ENCODE measurements at regions not wholly inside any gene's neighbourhood (a gene's known extent, or its start where the extent isn't known, plus 50 kb on each side); places are given as distances from the start of the nearest gene placed in this dataset.
A peak's percentile ranks its signal among the peaks of the same experiment; 100 is the strongest.
"Not testable (repeated sequence)": the region's sequence is repeated elsewhere in the genome, so short reads cannot be mapped to it uniquely, and the experiment has no call there.

- DNase-seq (ENCODE audit: low read depth in 2 of 2); H3K4me3 ChIP-seq (replicated peaks in 1 of 2; ENCODE audit: low read depth in 2 of 2, low read length in 2 of 2): not testable (repeated sequence)
Measured at GRCh38 chr2:87325042-87325910, 303.6 kb upstream of the PLGLB1 start.

- not testable (repeated sequence) for H3K4me3 ChIP-seq (replicated peaks in 1 of 2; ENCODE audit: low read depth in 2 of 2, low read length in 2 of 2); DNase-seq (ENCODE audit: low read depth in 2 of 2)
Measured at GRCh38 chr2:87325911-87326294, 304.3 kb upstream of the PLGLB1 start.

- H3K4me3 ChIP-seq (replicated peaks in 1 of 2; ENCODE audit: low read depth in 2 of 2, low read length in 2 of 2); DNase-seq (ENCODE audit: low read depth in 2 of 2): not testable (repeated sequence)
Measured at GRCh38 chr2:87326754-87327153, 305.1 kb upstream of the PLGLB1 start.

- DNase-seq (ENCODE audit: low read depth in 2 of 2); H3K4me3 ChIP-seq (replicated peaks in 1 of 2; ENCODE audit: low read depth in 2 of 2, low read length in 2 of 2): not testable (repeated sequence)
Measured at GRCh38 chr2:87327648-87328371, 306.2 kb upstream of the PLGLB1 start.

- DNase-seq (ENCODE audit: low read depth in 2 of 2); H3K4me3 ChIP-seq (replicated peaks in 1 of 2; ENCODE audit: low read depth in 2 of 2, low read length in 2 of 2): not testable (repeated sequence)
Measured at GRCh38 chr2:87329529-87329928, 307.9 kb upstream of the PLGLB1 start.

- DNase-seq (ENCODE audit: low read depth in 2 of 2); H3K4me3 ChIP-seq (replicated peaks in 1 of 2; ENCODE audit: low read depth in 2 of 2, low read length in 2 of 2): not testable (repeated sequence)
Measured at GRCh38 chr2:87330486-87330885, 308.8 kb upstream of the PLGLB1 start.

GRCh38 chr2:87331940-87332583 lies 310.4 kb upstream of the PLGLB1 start:
- H3K4me3 ChIP-seq (replicated peaks in 1 of 2; ENCODE audit: low read depth in 2 of 2, low read length in 2 of 2); DNase-seq (ENCODE audit: low read depth in 2 of 2): not testable (repeated sequence)

- not testable (repeated sequence) for H3K4me3 ChIP-seq (replicated peaks in 1 of 2; ENCODE audit: low read depth in 2 of 2, low read length in 2 of 2); DNase-seq (ENCODE audit: low read depth in 2 of 2)
Measured at GRCh38 chr2:87334888-87335287, 313.2 kb upstream of the PLGLB1 start.

GRCh38 chr2:87338998-87339397 lies 317.4 kb upstream of the PLGLB1 start:
- H3K4me3 ChIP-seq (replicated peaks in 1 of 2; ENCODE audit: low read depth in 2 of 2, low read length in 2 of 2): not testable (repeated sequence)
- DNase-seq (ENCODE audit: low read depth in 2 of 2): peak in 1 of 2 donors; percentile 40

GRCh38 chr2:87341601-87342014 lies 320.0 kb upstream of the PLGLB1 start:
- peak; percentile 36 for TF ChIP-seq CTCF (IDR thresholded peaks at IDR 0.05; ENCODE audit: low read depth, low read length)
- DNase-seq (ENCODE audit: low read depth in 2 of 2): peak; percentile 67 to 83
- H3K4me3 ChIP-seq (replicated peaks in 1 of 2; ENCODE audit: low read depth in 2 of 2, low read length in 2 of 2): not testable (repeated sequence)

GRCh38 chr2:87342175-87342574 lies 320.5 kb upstream of the PLGLB1 start:
- not testable (repeated sequence) for DNase-seq (ENCODE audit: low read depth in 2 of 2); H3K4me3 ChIP-seq (replicated peaks in 1 of 2; ENCODE audit: low read depth in 2 of 2, low read length in 2 of 2)

- H3K4me3 ChIP-seq (replicated peaks in 1 of 2; ENCODE audit: low read depth in 2 of 2, low read length in 2 of 2); DNase-seq (ENCODE audit: low read depth in 2 of 2): not testable (repeated sequence)
Measured at GRCh38 chr2:87343347-87343746, 321.7 kb upstream of the PLGLB1 start.

- not testable (repeated sequence) for DNase-seq (ENCODE audit: low read depth in 2 of 2); H3K4me3 ChIP-seq (replicated peaks in 1 of 2; ENCODE audit: low read depth in 2 of 2, low read length in 2 of 2)
Measured at GRCh38 chr2:87345283-87345682, 323.6 kb upstream of the PLGLB1 start.

- H3K4me3 ChIP-seq (replicated peaks in 1 of 2; ENCODE audit: low read depth in 2 of 2, low read length in 2 of 2); DNase-seq (ENCODE audit: low read depth in 2 of 2): not testable (repeated sequence)
Measured at GRCh38 chr2:87348556-87348955, 326.9 kb upstream of the PLGLB1 start.

GRCh38 chr2:87349006-87349405 lies 327.4 kb upstream of the PLGLB1 start:
- DNase-seq (ENCODE audit: low read depth in 2 of 2); H3K4me3 ChIP-seq (replicated peaks in 1 of 2; ENCODE audit: low read depth in 2 of 2, low read length in 2 of 2): not testable (repeated sequence)

GRCh38 chr2:87352178-87352934 lies 330.7 kb upstream of the PLGLB1 start:
- not testable (repeated sequence) for H3K4me3 ChIP-seq (replicated peaks in 1 of 2; ENCODE audit: low read depth in 2 of 2, low read length in 2 of 2); DNase-seq (ENCODE audit: low read depth in 2 of 2)
